Neuronal stem cell (in vitro differentiated cells): ENCODE measurements at regions not wholly inside any gene's neighbourhood (a gene's known extent, or its start where the extent isn't known, plus 50 kb on each side); places are given as distances from the start of the nearest gene placed in this dataset.
"Not testable (repeated sequence)": the region's sequence is repeated elsewhere in the genome, so short reads cannot be mapped to it uniquely, and the experiment has no call there.

Experiments used
- DNase-seq: peaks from one replicate; pipeline ENCODE4 v3.0.0-alpha.2; 2013; ENCODE audit warnings: low spot score
- H2AFZ ChIP-seq: one replicate; pipeline ENCODE4 v1.6.1; 2013; ENCODE audit warnings: mild to moderate bottlenecking, low read length, inconsistent platforms
- H2AK5ac ChIP-seq: 2 replicates; pipeline ENCODE4 v1.6.1; 2013; ENCODE audit warnings: low read depth, mild to moderate bottlenecking, inconsistent platforms, low read length, moderate library complexity, mixed read lengths
- H2BK120ac ChIP-seq: 2 replicates; pipeline ENCODE4 v1.6.1; 2013; ENCODE audit warnings: low read depth, mild to moderate bottlenecking, inconsistent platforms, low read length, moderate library complexity, mixed read lengths
- H2BK12ac ChIP-seq: one replicate; pipeline ENCODE4 v1.6.1; 2013; ENCODE audit warnings: low read length, inconsistent platforms
- H2BK15ac ChIP-seq: 2 replicates; pipeline ENCODE4 v1.6.1; 2013; ENCODE audit warnings: mild to moderate bottlenecking, low read length, inconsistent platforms, mixed read lengths
- H2BK5ac ChIP-seq: one replicate; pipeline ENCODE4 v1.6.1; 2013; ENCODE audit warnings: inconsistent platforms, mild to moderate bottlenecking, low read length, moderate library complexity
- H3K14ac ChIP-seq: one replicate; pipeline ENCODE4 v1.6.1; 2013; ENCODE audit warnings: low read length, inconsistent platforms
- H3K18ac ChIP-seq: 2 replicates; pipeline ENCODE4 v1.6.1; 2013; ENCODE audit warnings: low read length, inconsistent platforms
- H3K23ac ChIP-seq: 2 replicates; pipeline ENCODE4 v1.6.1; 2013; ENCODE audit warnings: low read depth, mild to moderate bottlenecking, mixed read lengths, low read length, inconsistent platforms; ENCODE audit not compliant: poor library complexity
- H3K27ac ChIP-seq: replicated peaks from 3 replicates; pipeline ENCODE4 v1.5.1; 2013; ENCODE audit warnings: low read length, inconsistent platforms
- H3K27me3 ChIP-seq, 3 experiments: 2 replicates each; pipeline ENCODE4 v1.6.1; 2013; ENCODE audit warnings: low read length in 3 of 3, mild to moderate bottlenecking in 2 of 3, inconsistent platforms in 1 of 3, low read depth in 1 of 3, mixed read lengths in 1 of 3, moderate library complexity in 1 of 3; ENCODE audit not compliant: control insufficient read depth in 3 of 3, insufficient read depth in 3 of 3
- H3K36me3 ChIP-seq, 2 donors: replicated peaks in 1 of 2; 2 replicates each; pipeline ENCODE4 v1.6.1; 2013; ENCODE audit warnings: low read length in 2 of 2; ENCODE audit not compliant: control insufficient read depth in 2 of 2, insufficient read depth in 2 of 2
- H3K4ac ChIP-seq: 2 replicates; pipeline ENCODE4 v1.6.1; 2013; ENCODE audit warnings: inconsistent platforms, mild to moderate bottlenecking, low read length, moderate library complexity
- H3K4me1 ChIP-seq, 2 donors: 1 replicate in 1 of 2; 2 replicates in 1 of 2; pipeline ENCODE4 v1.6.1; 2013; ENCODE audit warnings: low read length in 2 of 2, low read depth in 1 of 2; ENCODE audit not compliant: control insufficient read depth in 2 of 2, insufficient read depth in 1 of 2
- H3K4me2 ChIP-seq: one replicate; pipeline ENCODE4 v1.6.1; 2013; ENCODE audit warnings: mild to moderate bottlenecking, low read length, inconsistent platforms; ENCODE audit not compliant: insufficient read depth, poor library complexity, severe bottlenecking
- H3K4me3 ChIP-seq, 2 donors: 2 replicates each; pipeline ENCODE4 v1.5.1; 2013; ENCODE audit warnings: low read length in 2 of 2, mild to moderate bottlenecking in 2 of 2, inconsistent platforms in 1 of 2, moderate library complexity in 1 of 2
- H3K79me1 ChIP-seq: one replicate; pipeline ENCODE4 v1.6.1; 2013; ENCODE audit warnings: low read depth, mild to moderate bottlenecking, inconsistent platforms, low read length, moderate library complexity
- H3K9ac ChIP-seq: one replicate; pipeline ENCODE4 v1.6.1; 2013; ENCODE audit warnings: mild to moderate bottlenecking, low read depth, low read length, inconsistent platforms; ENCODE audit not compliant: poor library complexity
- H3K9me3 ChIP-seq, 2 donors: replicated peaks in 1 of 2; 2 replicates each; pipeline versions ENCODE3 to v1.6.1; 2013; ENCODE audit warnings: low read length in 2 of 2, mild to moderate bottlenecking in 2 of 2, inconsistent platforms in 1 of 2, low read depth in 1 of 2, mixed read lengths in 1 of 2, moderate library complexity in 1 of 2; ENCODE audit not compliant: control insufficient read depth in 2 of 2, insufficient read depth in 1 of 2
- H4K8ac ChIP-seq: one replicate; pipeline ENCODE4 v1.6.1; 2013; ENCODE audit warnings: low read depth, mild to moderate bottlenecking, inconsistent platforms, low read length, moderate library complexity
- H4K91ac ChIP-seq: one replicate; pipeline ENCODE4 v1.6.1; 2013; ENCODE audit warnings: low read length, low read depth, mild to moderate bottlenecking, inconsistent platforms; ENCODE audit not compliant: poor library complexity
- WGBS, 2 donors: extraction: QIAGEN DNeasy Blood & Tissue Kit; methylation state at CpG; one replicate each; pipeline ENCODE4 v1.1.7; 2013; ENCODE audit warnings: missing lambda C conversion rate in 2 of 2, mixed read lengths in 1 of 2; ENCODE audit not compliant: insufficient read length in 2 of 2, insufficient replicate concordance in 1 of 2; ENCODE audit errors: extremely low coverage in 2 of 2; 5-methylcytosine and 5-hydroxymethylcytosine counted together

DNA sequence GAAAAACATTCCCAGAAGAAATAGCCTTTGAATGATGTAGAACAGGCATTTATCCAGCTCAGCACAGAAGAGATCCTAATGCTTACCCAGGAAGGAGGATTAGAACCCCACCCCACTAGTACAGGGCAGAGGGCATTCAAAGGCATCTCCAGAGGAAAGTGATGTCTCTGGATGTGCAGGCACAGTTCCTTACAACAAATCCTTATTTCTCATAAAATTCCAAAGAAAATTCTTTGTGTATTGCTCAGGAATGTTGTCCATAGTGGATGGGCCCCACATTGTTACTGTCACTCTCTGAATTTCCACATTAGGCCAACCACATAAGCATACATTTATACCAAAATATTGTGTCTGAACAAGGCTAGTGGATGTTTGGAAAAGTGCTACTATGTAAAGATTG, 243.0 kb downstream of the ADRA2A start:
- Histone ChIP-seq H3K14ac (no peak overlapping the region), H2AFZ (no peak overlapping the region)

DNA sequence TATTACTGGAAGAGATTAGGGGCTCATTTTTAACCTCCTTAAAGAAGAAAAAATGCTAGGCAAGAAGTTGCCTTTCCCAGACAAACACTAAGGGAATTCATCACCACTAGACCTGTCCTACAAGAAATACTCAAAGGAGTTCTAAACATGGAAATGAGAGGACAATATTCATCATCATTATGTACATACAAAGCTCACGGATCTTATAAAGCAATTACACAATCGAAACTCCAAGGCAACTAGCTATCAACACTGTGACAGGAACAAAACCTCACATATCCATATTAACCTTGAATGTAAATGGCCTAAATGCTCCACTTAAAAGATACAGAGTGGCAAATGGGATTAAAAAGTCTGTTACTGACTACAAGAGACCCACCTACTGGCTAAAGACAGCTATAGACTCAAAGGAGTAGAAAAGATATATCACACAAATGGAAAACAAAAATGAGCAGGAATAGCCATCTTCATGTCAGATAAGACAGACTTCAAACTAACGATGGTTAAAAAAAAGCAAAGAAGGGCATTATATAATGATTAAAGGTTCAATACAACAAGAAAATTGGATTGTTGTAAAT, 246.6 kb downstream of the ADRA2A start:
- WGBS, 2 donors: no CpG with 5 or more reads among the region's 3 CpGs
- H2BK12ac ChIP-seq: no peak overlapping the region

More for the DNA sequence above, 243.0 kb downstream of the ADRA2A start:
- H2BK5ac ChIP-seq: no peak overlapping the region
- H2BK12ac ChIP-seq: no peak overlapping the region
- no peak overlapping the region for H3K4me3 ChIP-seq
- peaks cover 0 to 6% of the 10 kb centered on the region in 2 donors for H3K4me1 ChIP-seq
- no peaks in the 10 kb centered on the region for H3K79me1 ChIP-seq
- H3K4ac ChIP-seq: no peak overlapping the region
- no peak overlapping the region for H2BK15ac ChIP-seq
- H3K4me2 ChIP-seq: no peak overlapping the region
- H3K9me3 ChIP-seq: no peaks in the 10 kb centered on the region
- H4K8ac ChIP-seq: no peak overlapping the region
- no peak overlapping the region for H3K23ac ChIP-seq
- H4K91ac ChIP-seq: no peak overlapping the region
- no peak overlapping the region for H3K27ac ChIP-seq
- no peak overlapping the region for H3K18ac ChIP-seq
- H3K9ac ChIP-seq: no peak overlapping the region
- no peak for DNase-seq
- no peak overlapping the region for H2BK120ac ChIP-seq
- no peaks in the 10 kb centered on the region for H3K36me3 ChIP-seq
- no peak overlapping the region for H2AK5ac ChIP-seq
- no peaks in the 10 kb centered on the region for H3K27me3 ChIP-seq

DNA sequence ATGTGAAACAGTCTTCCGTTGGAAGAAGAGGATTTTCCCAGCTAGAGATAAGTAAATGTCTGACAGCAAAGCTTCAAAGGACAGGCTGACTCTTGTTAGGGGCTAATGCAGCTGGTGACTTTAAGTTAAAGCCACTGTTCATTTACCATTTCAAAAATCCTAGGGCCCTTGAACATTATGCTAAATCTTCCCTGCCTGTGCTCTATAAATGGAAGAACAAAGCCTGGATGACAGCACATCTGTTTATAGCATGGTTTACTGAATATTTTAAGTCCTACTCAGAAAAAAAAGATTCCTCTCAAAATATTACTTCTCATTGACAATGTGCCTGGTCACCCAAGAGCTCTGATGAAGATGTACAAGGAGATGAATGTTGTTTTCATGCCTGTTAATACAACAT, 255.3 kb downstream of the ADRA2A start:
- not testable (repeated sequence) for H4K91ac ChIP-seq, H2BK15ac ChIP-seq, H3K36me3 ChIP-seq, H4K8ac ChIP-seq, DNase-seq, H3K27ac ChIP-seq, H2BK120ac ChIP-seq, H3K4me1 ChIP-seq, H3K4me2 ChIP-seq, H2BK12ac ChIP-seq, H3K18ac ChIP-seq, H3K27me3 ChIP-seq, H3K14ac ChIP-seq, H3K4me3 ChIP-seq, H3K79me1 ChIP-seq, H3K23ac ChIP-seq, H3K9ac ChIP-seq, H2BK5ac ChIP-seq, H3K9me3 ChIP-seq, H3K4ac ChIP-seq, H2AFZ ChIP-seq, H2AK5ac ChIP-seq
- no CpG with 5 or more reads among the region's 1 CpG for WGBS, 2 donors

More for the DNA sequence above, 246.6 kb downstream of the ADRA2A start:
- H2BK5ac ChIP-seq: no peak overlapping the region
- H3K36me3 ChIP-seq: no peaks in the 10 kb centered on the region
- H3K14ac ChIP-seq: no peak overlapping the region
- H2AK5ac ChIP-seq: no peak overlapping the region
- no peak overlapping the region for H3K4me3 ChIP-seq
- no peak overlapping the region for H3K18ac ChIP-seq
- H3K4ac ChIP-seq: no peak overlapping the region
- DNase-seq: no peak
- H4K8ac ChIP-seq: no peak overlapping the region
- no peak overlapping the region for H3K4me2 ChIP-seq
- no peaks in the 10 kb centered on the region for H3K4me1 ChIP-seq
- no peaks in the 10 kb centered on the region for H3K9me3 ChIP-seq
- no peak overlapping the region for H2BK120ac ChIP-seq
- no peak overlapping the region for H3K23ac ChIP-seq
- H3K27me3 ChIP-seq: no peaks in the 10 kb centered on the region
- H2AFZ ChIP-seq: no peak overlapping the region
- H4K91ac ChIP-seq: no peak overlapping the region
- no peaks in the 10 kb centered on the region for H3K79me1 ChIP-seq
- no peak overlapping the region for H3K27ac ChIP-seq
- H2BK15ac ChIP-seq: no peak overlapping the region
- H3K9ac ChIP-seq: no peak overlapping the region

DNA sequence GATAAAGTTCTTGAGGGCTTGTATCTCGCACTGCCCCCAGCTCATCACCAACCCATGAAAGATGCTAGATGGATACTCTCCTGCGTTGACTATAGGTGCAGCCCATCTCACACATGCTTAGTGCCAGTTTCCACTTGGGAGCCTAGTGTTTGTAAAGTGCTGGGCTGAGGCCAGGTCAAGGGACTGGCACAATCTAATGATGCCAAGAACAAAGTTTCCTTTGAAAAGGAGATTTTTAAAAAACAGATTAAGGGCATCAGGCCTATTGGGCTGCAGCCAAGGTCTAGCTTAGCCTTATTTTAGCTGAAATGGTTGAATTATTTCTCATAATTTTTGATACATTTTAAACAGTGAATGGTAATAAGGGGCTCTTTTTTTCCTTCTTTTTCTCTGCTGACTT, 259.0 kb downstream of the ADRA2A start:
- Histone ChIP-seq H3K9ac (no peak overlapping the region), H3K9me3 (peaks cover 0 to 5% of the 10 kb centered on the region in 2 donors), H2BK120ac (no peak overlapping the region), H4K8ac (no peak overlapping the region), H3K36me3 (peaks cover 0 to 4% of the 10 kb centered on the region in 2 donors), H3K4me3 (no peak overlapping the region), H3K18ac (no peak overlapping the region), H2AFZ (no peak overlapping the region), H3K27me3 (no peaks in the 10 kb centered on the region), H3K4me1 (no peaks in the 10 kb centered on the region), H2BK12ac (no peak overlapping the region), H3K23ac (no peak overlapping the region), H2BK15ac (no peak overlapping the region), H2AK5ac (no peak overlapping the region), H3K4ac (no peak overlapping the region), H3K14ac (no peak overlapping the region), H3K4me2 (no peak overlapping the region), H3K27ac (no peak overlapping the region), H4K91ac (no peak overlapping the region), H3K79me1 (no peaks in the 10 kb centered on the region), H2BK5ac (no peak overlapping the region)
- DNase-seq: no peak
- no CpG with 5 or more reads among the region's 2 CpGs for WGBS, 2 donors
